ENCODE measurements at regions not wholly inside any gene's neighbourhood (a gene's known extent, or its start where the extent isn't known, plus 50 kb on each side); places are given as distances from the start of the nearest gene placed in this dataset.
"Not testable (repeated sequence)": the region's sequence is repeated elsewhere in the genome, so short reads cannot be mapped to it uniquely, and the experiment has no call there.

GRCh38 chr11:71638801-71639519 is 56.3 kb upstream of the KRTAP5-11 start:
- peak; percentile 15 for DNase-seq (ENCODE audit: low read depth)

- peak; percentile 9 for DNase-seq (ENCODE audit: low read depth)
These were observed 56.8 kb upstream of the KRTAP5-11 start for GRCh38 chr11:71639520-71639849.

DNA sequence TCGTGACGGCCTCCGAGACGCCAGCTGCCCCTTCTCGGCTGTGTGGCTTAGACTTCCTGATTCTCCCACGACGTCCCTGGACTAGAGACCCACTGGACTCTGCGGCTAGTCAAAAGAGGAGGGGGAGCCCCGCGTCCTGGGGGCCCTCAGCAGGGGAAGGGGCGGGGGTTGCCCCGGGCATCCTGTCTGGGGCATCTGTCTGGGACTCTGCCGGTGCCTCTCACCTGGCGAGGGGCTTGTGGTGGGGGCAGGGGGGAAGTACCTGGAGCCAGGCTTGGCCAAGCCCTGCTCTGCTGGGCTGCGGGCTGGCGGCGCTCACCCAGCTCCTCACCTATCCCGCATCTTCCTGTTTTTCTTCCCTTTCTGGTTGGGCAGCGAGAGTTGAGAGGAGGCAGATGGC is 57.2 kb upstream of the KRTAP5-11 start:
- DNase-seq (ENCODE audit: low read depth) = peak; percentile 15

- DNase-seq (ENCODE audit: low read depth) = not testable (repeated sequence)
These were observed 64.4 kb upstream of the KRTAP5-11 start for GRCh38 chr11:71647078-71647477.

- not testable (repeated sequence) for DNase-seq (ENCODE audit: low read depth)
These were observed 70.3 kb upstream of the KRTAP5-11 start for GRCh38 chr11:71652998-71653397.

DNA sequence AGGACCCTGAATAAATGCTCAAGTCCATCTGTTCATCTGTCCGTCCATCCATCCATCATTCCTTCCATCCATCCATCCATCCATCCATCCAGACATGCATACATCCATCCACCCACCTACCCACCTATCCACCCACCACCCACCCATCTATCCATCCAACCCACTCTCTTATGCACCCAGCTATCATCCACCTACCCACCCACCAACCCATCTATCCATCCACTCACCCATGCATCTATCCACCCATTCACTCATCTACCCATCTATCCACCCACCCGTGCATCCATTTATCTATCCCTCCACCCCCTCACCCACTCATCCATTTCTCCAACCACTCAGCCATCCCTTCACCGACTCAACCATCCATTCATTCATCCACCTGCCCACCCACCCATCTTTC is 71.7 kb upstream of the KRTAP5-11 start:
- not testable (repeated sequence) for DNase-seq (ENCODE audit: low read depth)

GRCh38 chr11:71655041-71655440 is 72.4 kb upstream of the KRTAP5-11 start:
- not testable (repeated sequence) for DNase-seq (ENCODE audit: low read depth)

GRCh38 chr11:71656513-71656912 is 73.8 kb upstream of the KRTAP5-11 start:
- not testable (repeated sequence) for DNase-seq (ENCODE audit: low read depth)

GRCh38 chr11:71664941-71665340 is 82.3 kb upstream of the KRTAP5-11 start:
- not testable (repeated sequence) for DNase-seq (ENCODE audit: low read depth)

- DNase-seq (ENCODE audit: low read depth) = not testable (repeated sequence)
These were observed 115.4 kb upstream of the KRTAP5-11 start for GRCh38 chr11:71698110-71698509.

- not testable (repeated sequence) for DNase-seq (ENCODE audit: low read depth)
These were observed 116.3 kb upstream of the KRTAP5-11 start for GRCh38 chr11:71698961-71699360.

GRCh38 chr11:71701435-71702291 is 119.0 kb upstream of the KRTAP5-11 start:
- DNase-seq (ENCODE audit: low read depth) = not testable (repeated sequence)

GRCh38 chr11:71705086-71705737 is 122.5 kb upstream of the KRTAP5-11 start:
- DNase-seq (ENCODE audit: low read depth) = not testable (repeated sequence)

GRCh38 chr11:71705738-71706432 is 123.2 kb upstream of the KRTAP5-11 start:
- peak; percentile 77 for DNase-seq (ENCODE audit: low read depth)

DNA sequence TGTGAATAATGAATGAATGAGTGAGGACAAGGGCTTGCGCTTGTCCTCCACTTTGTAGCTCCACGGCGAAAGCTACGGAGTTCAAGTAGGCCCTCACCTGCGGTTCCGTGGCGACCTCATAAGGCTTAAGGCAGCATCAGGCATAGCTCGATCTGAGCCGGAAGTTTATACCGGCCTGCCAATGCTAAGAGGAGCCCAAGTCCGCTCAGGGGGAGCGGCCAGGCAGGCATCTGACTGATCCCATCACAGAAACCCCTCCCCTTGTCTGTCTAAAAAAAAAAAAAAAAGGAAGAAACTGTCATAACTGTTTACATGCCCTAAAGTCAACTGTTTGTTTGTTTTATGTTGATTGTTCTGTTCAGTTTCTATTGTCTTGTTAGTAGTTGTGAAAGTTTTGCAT is 124.4 kb upstream of the KRTAP5-11 start:
- peak; percentile 53 for DNase-seq (ENCODE audit: low read depth)

DNA sequence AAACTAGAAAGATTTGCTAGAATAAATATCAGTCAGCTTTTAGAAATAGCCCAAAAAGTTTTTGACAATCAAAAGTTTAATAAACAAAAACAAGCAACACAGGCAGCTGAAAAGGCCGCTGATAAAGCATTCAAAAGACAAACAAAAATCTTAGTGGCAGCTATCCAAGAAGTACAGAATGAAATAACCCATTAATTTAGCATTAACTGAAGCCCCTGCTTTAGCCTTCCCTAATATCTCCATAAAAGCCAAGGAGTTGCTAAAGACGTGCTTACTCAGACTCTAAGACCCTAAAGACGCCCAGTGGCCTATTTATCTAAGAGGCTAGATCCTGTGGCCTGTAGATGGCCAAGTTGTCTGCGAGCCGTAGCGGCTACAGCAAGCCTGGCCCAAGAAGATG is 123.5 kb upstream of the DEFB108B start:
- DNase-seq (ENCODE audit: low read depth) = not testable (repeated sequence)

DNA sequence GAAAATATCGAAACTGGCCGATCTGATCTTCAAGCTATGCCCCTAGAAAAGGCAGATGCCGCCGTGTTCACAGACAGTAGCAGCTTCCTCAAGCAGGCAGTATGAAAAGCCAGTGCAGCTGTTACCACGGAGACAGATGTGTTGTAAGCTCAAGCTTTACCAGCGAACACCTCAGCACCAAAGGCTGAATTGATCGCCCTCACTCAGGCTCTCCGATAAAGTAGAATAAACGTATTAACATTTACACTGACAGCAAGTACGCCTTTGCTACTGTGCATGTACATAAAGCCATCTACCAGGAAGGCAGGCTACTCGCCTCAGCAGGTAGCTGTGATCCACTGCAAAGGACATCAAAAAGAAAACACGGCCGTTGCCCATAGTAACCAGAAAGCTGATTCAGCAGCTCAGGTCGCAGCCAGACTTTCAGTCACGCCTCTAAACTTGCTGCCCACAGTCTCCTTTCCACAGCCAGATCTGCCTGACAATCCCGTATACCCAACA is 122.8 kb upstream of the DEFB108B start:
- DNase-seq (ENCODE audit: low read depth) = not testable (repeated sequence)

DNA sequence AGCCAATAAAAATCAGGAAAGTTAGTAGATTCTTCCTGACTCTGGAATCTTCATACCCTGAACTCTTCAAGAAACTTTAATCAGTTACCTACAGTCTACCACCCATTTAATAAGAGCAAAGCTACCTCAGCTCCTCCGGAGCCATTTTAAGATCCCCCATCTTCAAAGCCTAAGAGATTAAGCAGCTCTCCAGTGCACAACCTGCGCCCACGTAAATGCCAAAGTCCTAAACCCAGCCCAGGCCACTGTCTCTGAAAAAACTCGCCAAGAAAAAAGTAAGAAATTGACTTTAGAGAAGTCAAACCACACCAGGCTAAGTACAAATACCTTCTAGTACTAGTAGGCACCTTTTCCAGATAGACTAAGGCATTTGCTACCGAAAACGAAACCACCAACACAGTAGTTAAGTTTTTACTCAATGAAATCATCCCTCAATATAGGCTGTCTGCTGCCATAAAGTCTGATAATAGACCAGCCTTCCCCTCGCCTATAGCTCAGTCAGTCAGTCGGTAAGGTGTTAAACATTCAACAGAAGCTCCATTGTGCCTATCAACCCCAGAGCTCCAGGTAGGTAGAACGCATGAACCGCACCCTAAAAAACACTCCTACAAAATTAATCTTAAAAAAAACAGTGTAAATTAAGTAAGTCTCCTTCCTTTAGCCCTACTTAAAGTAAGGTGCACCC is 122.2 kb upstream of the DEFB108B start:
- not testable (repeated sequence) for DNase-seq (ENCODE audit: low read depth)

DNA sequence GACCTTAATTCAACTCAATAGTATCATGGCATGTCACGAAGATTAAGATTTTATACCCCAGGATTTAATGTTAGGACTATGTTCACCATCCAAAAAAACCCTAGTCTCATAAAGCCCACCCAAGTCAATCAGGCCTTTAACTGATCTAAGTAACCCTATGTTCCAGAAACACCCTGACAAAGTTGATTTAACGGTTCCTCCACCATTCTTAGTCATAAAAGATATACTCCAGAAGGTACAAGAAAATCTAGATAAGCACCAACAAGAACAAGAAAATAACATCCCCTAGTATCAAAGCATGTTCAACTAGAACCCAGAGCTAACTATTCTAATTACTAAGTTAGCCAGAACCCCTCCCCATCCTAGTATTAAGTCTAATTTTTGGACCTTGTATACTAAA is 120.7 kb upstream of the DEFB108B start:
- DNase-seq (ENCODE audit: low read depth) = not testable (repeated sequence)

GRCh38 chr11:71712846-71713245 is 120.2 kb upstream of the DEFB108B start:
- DNase-seq (ENCODE audit: low read depth) = not testable (repeated sequence)

GRCh38 chr11:71714510-71714909 is 118.5 kb upstream of the DEFB108B start:
- DNase-seq (ENCODE audit: low read depth) = not testable (repeated sequence)

Measured in CMK (cell line).